GM11168 (cell line): ENCODE measurements at regions not wholly inside any gene's neighbourhood (a gene's known extent, or its start where the extent isn't known, plus 50 kb on each side); places are given as distances from the start of the nearest gene placed in this dataset.
"Not testable (repeated sequence)": the region's sequence is repeated elsewhere in the genome, so short reads cannot be mapped to it uniquely, and the experiment has no call there.

Source experiments
- in situ Hi-C: fragments of 300-500 bp; cut with MboI; formaldehyde crosslinking; loops from one replicate; pipeline ENCODE4 v1.12.0; 2022; ENCODE audit warnings: low sequenced_read_pairs; ENCODE audit not compliant: unreplicated experiment

- in situ Hi-C loops = no loop called here
Measured at GRCh38 chr1:38680801-38681510, 178.6 kb downstream of the RRAGC start.

- in situ Hi-C loops = no loop called here
Measured at GRCh38 chr1:38677756-38678155, 181.8 kb downstream of the RRAGC start.

GRCh38 chr1:38677311-38677710 is 182.3 kb downstream of the RRAGC start:
- in situ Hi-C loops = no loop called here

GRCh38 chr1:38672692-38673091 is 186.9 kb downstream of the RRAGC start:
- in situ Hi-C loops = no loop called here

GRCh38 chr1:38671221-38671620 is 188.4 kb downstream of the RRAGC start:
- in situ Hi-C loops = no loop called here

GRCh38 chr1:38670544-38671122 is 188.9 kb downstream of the RRAGC start:
- in situ Hi-C loops = no loop called here

- in situ Hi-C loops = no loop called here
Measured at GRCh38 chr1:38667626-38668025, 191.9 kb downstream of the RRAGC start.

- in situ Hi-C loops = no loop called here
Measured at GRCh38 chr1:38662126-38662525, 197.4 kb downstream of the RRAGC start.

GRCh38 chr1:38658883-38659282 is 200.7 kb downstream of the RRAGC start:
- in situ Hi-C loops = no loop called here

GRCh38 chr1:38657873-38658272 is 201.7 kb downstream of the RRAGC start:
- in situ Hi-C loops = no loop called here

GRCh38 chr1:38657207-38657840 is 202.2 kb downstream of the RRAGC start:
- in situ Hi-C loops = no loop called here

- in situ Hi-C loops = no loop called here
Measured at GRCh38 chr1:38656726-38657125, 202.8 kb downstream of the RRAGC start.

- in situ Hi-C loops = no loop called here
Measured at GRCh38 chr1:38652217-38652616, 207.4 kb downstream of the RRAGC start.

GRCh38 chr1:38651669-38652068 is 207.9 kb downstream of the RRAGC start:
- in situ Hi-C loops = no loop called here

GRCh38 chr1:38648417-38648816 is 211.2 kb downstream of the RRAGC start:
- in situ Hi-C loops = no loop called here

- in situ Hi-C loops = not testable (repeated sequence)
Measured at GRCh38 chr1:38647341-38647740, 212.2 kb downstream of the RRAGC start.

- in situ Hi-C loops = no loop called here
Measured at GRCh38 chr1:38644092-38644491, 215.5 kb downstream of the RRAGC start.

- in situ Hi-C loops = no loop called here
Measured at GRCh38 chr1:38641661-38642060, 217.9 kb downstream of the RRAGC start.

GRCh38 chr1:38640371-38640770 is 219.2 kb downstream of the RRAGC start:
- in situ Hi-C loops = no loop called here

GRCh38 chr1:38628241-38628640 is 231.3 kb downstream of the RRAGC start:
- in situ Hi-C loops = no loop called here

- in situ Hi-C loops = no loop called here
Measured at GRCh38 chr1:38625939-38626338, 233.6 kb downstream of the RRAGC start.
